Fibroblast of lung (primary cell): ENCODE measurements at regions not wholly inside any gene's neighbourhood (a gene's known extent, or its start where the extent isn't known, plus 50 kb on each side); places are given as distances from the start of the nearest gene placed in this dataset.

ENCODE experiments used
- DNase-seq, 2 donors: peaks; one replicate each; pipeline versions ENCODE4 v3.0.0 to v3.0.0-alpha.2; 2010; ENCODE audit warnings: low read depth in 2 of 2
- H2AFZ ChIP-seq: 2 replicates; pipeline ENCODE4 v1.5.1; 2012; ENCODE audit warnings: low read length, control low read depth, inconsistent platforms
- H3K27ac ChIP-seq: 2 replicates; pipeline ENCODE4 v1.5.1; 2011; ENCODE audit warnings: low read length, control low read depth; ENCODE audit not compliant: insufficient read depth
- H3K27me3 ChIP-seq: 2 replicates; pipeline ENCODE4 v1.5.1; 2011; ENCODE audit warnings: mild to moderate bottlenecking, low read length; ENCODE audit not compliant: control insufficient read depth, insufficient read depth
- H3K36me3 ChIP-seq: 2 replicates; pipeline ENCODE4 v1.5.1; 2011; ENCODE audit warnings: low read length; ENCODE audit not compliant: control insufficient read depth, insufficient read depth
- H3K4me1 ChIP-seq: 2 replicates; pipeline ENCODE4 v1.5.1; 2011; ENCODE audit warnings: low read length; ENCODE audit not compliant: control insufficient read depth, insufficient read depth; ENCODE audit errors: extremely low read depth
- H3K4me2 ChIP-seq: 2 replicates; pipeline ENCODE4 v1.5.1; 2011; ENCODE audit warnings: low read length, control low read depth; ENCODE audit not compliant: insufficient read depth; ENCODE audit errors: extremely low read depth
- H3K4me3 ChIP-seq, 4 experiments: fragments of 200-600 bp in 1 of 4; sonication (generic) in 1 of 4; replicated peaks in 1 of 4; 2 replicates each; pipeline ENCODE4 v1.5.1; 2011 to 2016; ENCODE audit warnings: low read length in 4 of 4, low read depth in 3 of 4, mild to moderate bottlenecking in 3 of 4, control low read depth in 2 of 4, inconsistent platforms in 1 of 4, mixed read lengths in 1 of 4; ENCODE audit not compliant: insufficient read depth in 1 of 4; ENCODE audit errors: control extremely low read depth in 1 of 4
- H3K79me2 ChIP-seq: 2 replicates; pipeline ENCODE4 v1.5.1; 2012; ENCODE audit warnings: mild to moderate bottlenecking, low read length, inconsistent platforms; ENCODE audit not compliant: control insufficient read depth, insufficient read depth
- H3K9ac ChIP-seq: 2 replicates; pipeline ENCODE4 v1.5.1; 2011; ENCODE audit warnings: mild to moderate bottlenecking, low read length, control low read depth; ENCODE audit not compliant: insufficient read depth
- H3K9me3 ChIP-seq: 2 replicates; pipeline ENCODE4 v1.5.1; 2012; ENCODE audit warnings: low read depth, low read length; ENCODE audit not compliant: control insufficient read depth, insufficient read depth
- H4K20me1 ChIP-seq: 2 replicates; pipeline ENCODE4 v1.5.1; 2011; ENCODE audit warnings: low read length; ENCODE audit not compliant: control insufficient read depth, insufficient read depth; ENCODE audit errors: extremely low read depth
- CTCF ChIP-seq, 2 donors: IDR thresholded peaks in 1 of 2; conservative IDR thresholded peaks in 1 of 2; 1 replicate in 1 of 2; 2 replicates in 1 of 2; pipeline ENCODE4 v1.5.1; 2011 to 2012; ENCODE audit warnings: low read length in 2 of 2, control low read depth in 1 of 2, inconsistent platforms in 1 of 2, low read depth in 1 of 2, mild to moderate bottlenecking in 1 of 2
- EZH2 ChIP-seq: IDR thresholded peaks from 2 replicates; pipeline ENCODE4 v1.5.1; 2012; ENCODE audit warnings: low read length, control low read depth, mild to moderate bottlenecking; ENCODE audit errors: missing control alignments

GRCh38 chr2:107195631-107196030 is 309.7 kb upstream of the ST6GAL2 start:
- H3K9me3 ChIP-seq, result no peaks in the 10 kb centered on the region
- TF ChIP-seq CTCF (conservative IDR thresholded peaks at IDR 0.05 in 1 of 2, IDR thresholded peaks at IDR 0.05 in 1 of 2; ENCODE audit: low read depth in 1 of 2, low read length in 2 of 2) (no peak), EZH2 (no peak)
- no peaks in the 10 kb centered on the region for H4K20me1 ChIP-seq
- H2AFZ ChIP-seq, result no peak overlapping the region
- H3K27me3 ChIP-seq, result no peaks in the 10 kb centered on the region
- H3K9ac ChIP-seq, result no peak overlapping the region
- no peak overlapping the region for H3K4me2 ChIP-seq
- H3K27ac ChIP-seq, result no peak overlapping the region
- DNase-seq, result no peak
- no peaks in the 10 kb centered on the region for H3K36me3 ChIP-seq
- no peaks in the 10 kb centered on the region for H3K4me1 ChIP-seq
- H3K4me3 ChIP-seq, result no peak overlapping the region
- no peaks in the 10 kb centered on the region for H3K79me2 ChIP-seq

GRCh38 chr2:107197594-107198294 is 311.8 kb upstream of the ST6GAL2 start:
- H3K4me3 ChIP-seq, result no peak overlapping the region
- H3K9ac ChIP-seq, result no peak overlapping the region
- no peak overlapping the region for H3K4me2 ChIP-seq
- no peaks in the 10 kb centered on the region for H3K27me3 ChIP-seq
- H4K20me1 ChIP-seq, result no peaks in the 10 kb centered on the region
- DNase-seq, result no peak
- no peak overlapping the region for H3K27ac ChIP-seq
- TF ChIP-seq EZH2 (no peak), CTCF (conservative IDR thresholded peaks at IDR 0.05 in 1 of 2, IDR thresholded peaks at IDR 0.05 in 1 of 2; ENCODE audit: low read depth in 1 of 2, low read length in 2 of 2) (no peak)
- no peaks in the 10 kb centered on the region for H3K9me3 ChIP-seq
- no peak overlapping the region for H2AFZ ChIP-seq
- H3K36me3 ChIP-seq, result no peaks in the 10 kb centered on the region
- no peaks in the 10 kb centered on the region for H3K4me1 ChIP-seq
- no peaks in the 10 kb centered on the region for H3K79me2 ChIP-seq

GRCh38 chr2:107202962-107203591 is 317.1 kb upstream of the ST6GAL2 start:
- H3K4me2 ChIP-seq, result no peak overlapping the region
- H3K27ac ChIP-seq, result no peak overlapping the region
- no peaks in the 10 kb centered on the region for H3K9me3 ChIP-seq

More at GRCh38 chr2:107202962-107203591, 317.1 kb upstream of the ST6GAL2 start:
- Histone ChIP-seq H3K27me3 (no peaks in the 10 kb centered on the region), H3K4me1 (no peaks in the 10 kb centered on the region), H3K36me3 (no peaks in the 10 kb centered on the region), H2AFZ (no peak overlapping the region), H3K9ac (no peak overlapping the region), H4K20me1 (no peaks in the 10 kb centered on the region), H3K79me2 (no peaks in the 10 kb centered on the region), H3K4me3 (no peak overlapping the region)
- DNase-seq, result no peak
- TF ChIP-seq CTCF (conservative IDR thresholded peaks at IDR 0.05 in 1 of 2, IDR thresholded peaks at IDR 0.05 in 1 of 2; ENCODE audit: low read depth in 1 of 2, low read length in 2 of 2), result no peak
- no peak for TF ChIP-seq EZH2
